ENCODE measurements at regions not wholly inside any gene's neighbourhood (a gene's known extent, or its start where the extent isn't known, plus 50 kb on each side); places are given as distances from the start of the nearest gene placed in this dataset.

- no peak for TF ChIP-seq CTCF (IDR thresholded peaks at IDR 0.05)
- TF ChIP-seq POLR2AphosphoS5 (IDR thresholded peaks at IDR 0.05) = no peak
Observed at GRCh38 chr6:148671085-148671484, 75.7 kb upstream of the UST start.
